VCaP (cell line): ENCODE measurements at regions not wholly inside any gene's neighbourhood (a gene's known extent, or its start where the extent isn't known, plus 50 kb on each side); places are given as distances from the start of the nearest gene placed in this dataset.

ENCODE experiments used
- H3K27ac ChIP-seq: fragments of 450-650 bp; 2 replicates; pipeline ENCODE4 v1.5.1; 2017
- CTCF ChIP-seq: fragments of 450-650 bp; conservative IDR thresholded peaks from 2 replicates; pipeline ENCODE4 v1.5.1; 2017; ENCODE audit warnings: mild to moderate bottlenecking, moderate library complexity

- no peak overlapping the region for H3K27ac ChIP-seq
- peak; percentile 80 for TF ChIP-seq CTCF
Observed at GRCh38 chr2:211093743-211094303, 537.4 kb downstream of the CPS1 start.

- TF ChIP-seq CTCF: no peak
- no peak overlapping the region for H3K27ac ChIP-seq
Observed at GRCh38 chr2:211103989-211104388, 547.6 kb downstream of the CPS1 start.

GRCh38 chr2:211113334-211114175 is 557.2 kb downstream of the CPS1 start:
- no peak overlapping the region for H3K27ac ChIP-seq
- TF ChIP-seq CTCF: no peak

- H3K27ac ChIP-seq: no peak overlapping the region
- no peak for TF ChIP-seq CTCF
Observed at GRCh38 chr2:211114826-211115455, 558.5 kb downstream of the CPS1 start.

GRCh38 chr2:211117026-211117425 is 560.6 kb downstream of the CPS1 start:
- no peak for TF ChIP-seq CTCF
- H3K27ac ChIP-seq: no peak overlapping the region

GRCh38 chr2:211126256-211126655 is 569.9 kb downstream of the CPS1 start:
- TF ChIP-seq CTCF: no peak
- no peak overlapping the region for H3K27ac ChIP-seq

GRCh38 chr2:211127501-211127900 is 571.1 kb downstream of the CPS1 start:
- no peak for TF ChIP-seq CTCF
- peak overlapping the region; percentile 18 for H3K27ac ChIP-seq
